DND-41 (cell line): ENCODE measurements at regions not wholly inside any gene's neighbourhood (a gene's known extent, or its start where the extent isn't known, plus 50 kb on each side); places are given as distances from the start of the nearest gene placed in this dataset.

Source experiments
- CTCF ChIP-seq: IDR thresholded peaks from 2 replicates; pipeline ENCODE4 v1.5.1; 2012; ENCODE audit warnings: borderline replicate concordance, low read length, moderate library complexity, mild to moderate bottlenecking; ENCODE audit not compliant: poor library complexity, severe bottlenecking; ENCODE audit errors: extremely low read depth
- EZH2 ChIP-seq: IDR thresholded peaks from 3 replicates; pipeline ENCODE4 v1.6.1; 2012; ENCODE audit warnings: borderline replicate concordance, low read depth, mild to moderate bottlenecking, moderate library complexity, low read length, inconsistent platforms; ENCODE audit not compliant: severe bottlenecking

DNA sequence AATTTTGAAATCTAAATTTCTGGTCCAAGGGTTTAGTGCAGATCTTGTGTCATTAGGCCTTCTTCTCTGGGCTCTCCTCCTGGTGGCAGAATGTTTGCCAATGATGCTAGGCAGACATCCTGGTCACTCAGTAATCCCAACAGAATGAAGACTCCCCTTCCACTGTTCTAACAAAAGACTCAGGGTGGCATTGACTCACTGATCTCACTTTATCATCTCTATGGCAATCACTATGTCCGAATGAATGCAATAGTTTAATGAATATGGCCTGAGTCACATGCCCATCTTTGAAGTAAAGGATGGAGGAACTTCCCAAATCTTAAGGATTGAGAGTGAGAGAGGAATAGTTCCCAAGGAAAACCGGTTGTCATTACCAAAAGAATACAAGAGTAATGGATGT is 261.1 kb downstream of the KCNE4 start:
- TF ChIP-seq CTCF (no peak), EZH2 (no peak)
